Esophagus squamous epithelium (tissue), 5 donors: ENCODE measurements at regions not wholly inside any gene's neighbourhood (a gene's known extent, or its start where the extent isn't known, plus 50 kb on each side); places are given as distances from the start of the nearest gene placed in this dataset.

Experiments
- DNase-seq: peaks from one replicate; lab custom pipeline; 2025; lab: John Stamatoyannopoulos, UW
- H3K27ac ChIP-seq, 4 donors: fragments of 200-600 bp; sonication (generic); one replicate each; pipeline ENCODE4 v1.5.1; 2016 to 2019; ENCODE audit warnings: mild to moderate bottlenecking in 1 of 4
- H3K27me3 ChIP-seq, 4 donors: fragments of 200-600 bp; sonication (generic); 1 replicate in 3 of 4; 2 replicates in 1 of 4; pipeline versions ENCODE4 v1.5.1 to v1.6.0; 2017 to 2021; ENCODE audit warnings: antibody characterized with exemption in 1 of 4
- H3K36me3 ChIP-seq, 3 donors: fragments of 200-600 bp; sonication (generic); one replicate each; pipeline ENCODE4 v1.5.1; 2016 to 2019
- H3K4me1 ChIP-seq, 3 donors: fragments of 200-600 bp; sonication (generic); one replicate each; pipeline ENCODE4 v1.5.1; 2017 to 2019
- H3K4me3 ChIP-seq, 4 donors: fragments of 200-600 bp; sonication (generic); 1 replicate in 3 of 4; 2 replicates in 1 of 4; pipeline ENCODE4 v1.5.1; 2016 to 2019; ENCODE audit warnings: mild to moderate bottlenecking in 2 of 4, moderate library complexity in 1 of 4
- H3K9me3 ChIP-seq, 3 donors: fragments of 200-600 bp; sonication (generic); one replicate each; pipeline ENCODE4 v1.5.1; 2016 to 2019
- CTCF ChIP-seq, 6 experiments: fragments of 450-650 bp in 4 of 6; fragments of 200-600 bp in 2 of 6; sonication (generic) in 2 of 6; IDR thresholded peaks; one replicate each; pipeline ENCODE4 v1.5.1; 2016 to 2019; ENCODE audit warnings: antibody characterized with exemption in 6 of 6, mild to moderate bottlenecking in 4 of 6, moderate library complexity in 4 of 6
- POLR2A ChIP-seq, 4 donors: fragments of 450-650 bp; IDR thresholded peaks; one replicate each; pipeline ENCODE4 v1.6.1; 2017; ENCODE audit warnings: antibody characterized with exemption in 4 of 4, mild to moderate bottlenecking in 4 of 4, moderate library complexity in 3 of 4
- WGBS, 2 donors: methylation state at CpG; one replicate each; pipeline ENCODE4 v1.1.5; 2018; 5-methylcytosine and 5-hydroxymethylcytosine counted together
- intact Hi-C: fragments of 100-400 bp; cut with DNase I; formaldehyde crosslinking; loops from one replicate; pipeline ENCODE4 v1.15.0; 2022
- donor health status: DM: yes; HTN: yes; CAD: no.

- Histone ChIP-seq H3K36me3 (no peaks in the 10 kb centered on the region), H3K27me3 (no peaks in the 10 kb centered on the region), H3K4me1 (no peaks in the 10 kb centered on the region), H3K9me3 (no peaks in the 10 kb centered on the region), H3K27ac (no peak overlapping the region), H3K4me3 (no peak overlapping the region)
- TF ChIP-seq CTCF (IDR thresholded peaks at IDR 0.05) = no peak
- TF ChIP-seq POLR2A (IDR thresholded peaks at IDR 0.05) = no peak
- intact Hi-C loops = no loop called here
- DNase-seq = no peak
- 15 to 32% methylated on average over 2 of the region's 2 CpGs for WGBS, 2 donors
Observed at GRCh38 chr11:86749821-86750401, 50.4 kb upstream of the PRSS23 start.

DNA sequence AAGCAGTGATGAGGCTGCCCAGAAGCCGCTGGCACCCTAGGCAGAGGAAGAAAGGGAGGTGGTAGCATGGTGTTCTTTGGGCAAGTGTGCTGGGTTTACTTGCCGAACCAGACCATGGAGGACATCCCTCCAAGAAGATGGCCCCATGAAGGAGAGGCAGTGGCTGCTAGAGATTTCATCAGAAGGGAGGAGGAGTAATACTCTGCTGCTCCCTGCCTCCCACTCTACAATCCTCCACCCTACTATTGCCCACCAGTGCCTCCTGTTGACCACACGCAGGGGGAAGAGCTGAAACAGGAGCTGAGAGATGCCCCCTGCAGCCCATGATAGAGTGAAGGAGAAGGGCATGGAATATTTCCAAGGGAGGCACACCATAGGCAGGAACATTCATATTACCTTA, 51.0 kb upstream of the PRSS23 start:
- Histone ChIP-seq H3K36me3 (no peaks in the 10 kb centered on the region), H3K27ac (no peak overlapping the region), H3K27me3 (no peaks in the 10 kb centered on the region), H3K4me1 (peaks cover 0 to under 1% (median 0%) of the 10 kb centered on the region in 3 donors), H3K4me3 (no peak overlapping the region), H3K9me3 (no peaks in the 10 kb centered on the region)
- WGBS, 2 donors = 87 to 90% methylated on average over 2 to 3 of the region's 3 CpGs
- intact Hi-C loops = no loop called here
- no peak for TF ChIP-seq CTCF (IDR thresholded peaks at IDR 0.05)
- TF ChIP-seq POLR2A (IDR thresholded peaks at IDR 0.05) = no peak
- no peak for DNase-seq

GRCh38 chr11:86748296-86748695, 52.0 kb upstream of the PRSS23 start:
- intact Hi-C loops = no loop called here
- Histone ChIP-seq H3K9me3 (no peaks in the 10 kb centered on the region), H3K4me3 (no peak overlapping the region), H3K4me1 (peaks cover 0 to 11% (median 10%) of the 10 kb centered on the region in 3 donors), H3K27me3 (no peaks in the 10 kb centered on the region), H3K27ac (no peak overlapping the region), H3K36me3 (no peaks in the 10 kb centered on the region)
- WGBS, 2 donors = 62 to 76% methylated on average over 3 to 4 of the region's 4 CpGs
- no peak for DNase-seq
- no peak for TF ChIP-seq CTCF (IDR thresholded peaks at IDR 0.05)
- no peak for TF ChIP-seq POLR2A (IDR thresholded peaks at IDR 0.05)

GRCh38 chr11:86747801-86748200, 52.5 kb upstream of the PRSS23 start:
- H3K27ac ChIP-seq = no peak overlapping the region
- no peaks in the 10 kb centered on the region for H3K36me3 ChIP-seq
- no peak for DNase-seq
- TF ChIP-seq CTCF (IDR thresholded peaks at IDR 0.05) (no peak), POLR2A (IDR thresholded peaks at IDR 0.05) (no peak)
- peaks cover 0 to 16% (median 15%) of the 10 kb centered on the region in 3 donors for H3K4me1 ChIP-seq
- intact Hi-C loops = no loop called here
- no peaks in the 10 kb centered on the region for H3K27me3 ChIP-seq
- no peaks in the 10 kb centered on the region for H3K9me3 ChIP-seq
- no peak overlapping the region for H3K4me3 ChIP-seq
- WGBS, 2 donors = 96 to 97% methylated on average over 3 of the region's 3 CpGs

DNA sequence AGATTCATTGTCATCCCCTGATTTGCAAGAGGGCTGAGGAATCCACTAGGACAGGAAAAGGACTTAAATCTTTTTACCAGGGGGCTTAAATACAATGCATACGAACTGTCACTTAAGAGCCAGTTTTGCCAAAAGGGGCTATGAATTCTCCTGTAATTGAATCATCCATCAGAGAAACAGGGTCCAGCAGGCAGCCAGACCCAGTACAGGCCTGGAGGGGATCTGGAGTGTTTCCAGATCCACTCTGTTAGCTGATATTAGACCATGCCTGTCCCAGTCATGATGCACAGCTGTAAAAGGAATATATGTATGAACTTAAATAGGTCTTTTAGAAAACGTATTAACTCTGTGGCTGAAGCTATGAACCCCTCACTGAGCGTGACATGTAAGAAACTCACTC, 53.8 kb upstream of the PRSS23 start:
- Histone ChIP-seq H3K27me3 (no peaks in the 10 kb centered on the region), H3K4me3 (no peak overlapping the region), H3K36me3 (no peaks in the 10 kb centered on the region), H3K27ac (no peak overlapping the region), H3K4me1 (peaks cover 7 to 29% (median 25%) of the 10 kb centered on the region in 3 donors), H3K9me3 (no peaks in the 10 kb centered on the region)
- no peak for TF ChIP-seq POLR2A (IDR thresholded peaks at IDR 0.05)
- no peak for TF ChIP-seq CTCF (IDR thresholded peaks at IDR 0.05)
- WGBS, 2 donors = 37 to 63% methylated on average over 2 to 3 of the region's 3 CpGs
- no peak for DNase-seq
- intact Hi-C loops = no loop called here
